ENCODE measurements at regions not wholly inside any gene's neighbourhood (a gene's known extent, or its start where the extent isn't known, plus 50 kb on each side); places are given as distances from the start of the nearest gene placed in this dataset.

DNA sequence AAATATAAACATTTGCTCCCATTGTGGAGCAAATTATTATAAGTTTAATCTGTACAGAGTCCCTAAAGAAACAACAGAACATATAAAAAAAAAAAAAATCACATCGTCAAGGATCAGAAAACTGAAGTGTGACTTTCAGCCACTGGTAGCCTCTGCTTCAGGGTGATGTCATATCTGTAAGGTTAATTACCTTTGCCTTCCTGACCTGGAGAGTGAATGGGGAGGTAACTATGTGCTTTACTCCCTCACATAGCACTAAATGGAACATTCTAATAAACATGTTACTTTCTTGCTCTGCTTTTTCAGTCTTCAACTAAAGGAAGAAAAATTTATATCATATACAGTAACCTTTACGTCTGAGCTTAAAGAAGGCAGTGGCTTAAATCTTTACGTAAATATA lies 70.3 kb upstream of the TRPM3 start:
- Histone ChIP-seq H3K27ac (ENCODE audit: low read depth, low read length) (no peak overlapping the region), H3K4me3 (ENCODE audit: low read length) (no peak overlapping the region), H3K4me1 (ENCODE audit: control insufficient read depth, low read length) (no peaks in the 10 kb centered on the region), H3K9me3 (ENCODE audit: control insufficient read depth, insufficient read depth, low read length) (no peaks in the 10 kb centered on the region), H3K79me2 (ENCODE audit: control insufficient read depth, low read length) (no peaks in the 10 kb centered on the region), H3F3A (ENCODE audit: control insufficient read depth, insufficient read depth) (no peaks in the 10 kb centered on the region), H3K4me2 (ENCODE audit: low read length) (no peak overlapping the region), H3K9me2 (replicated peaks; ENCODE audit: control insufficient read depth, low read length) (no peaks in the 10 kb centered on the region), H3K27me3 (ENCODE audit: control insufficient read depth, low read length) (no peaks in the 10 kb centered on the region), H3K36me3 (ENCODE audit: control insufficient read depth, low read length) (no peaks in the 10 kb centered on the region), H4K20me1 (ENCODE audit: control insufficient read depth, insufficient read depth, low read depth, low read length) (no peaks in the 10 kb centered on the region)
- TF ChIP-seq, protein P1, sequence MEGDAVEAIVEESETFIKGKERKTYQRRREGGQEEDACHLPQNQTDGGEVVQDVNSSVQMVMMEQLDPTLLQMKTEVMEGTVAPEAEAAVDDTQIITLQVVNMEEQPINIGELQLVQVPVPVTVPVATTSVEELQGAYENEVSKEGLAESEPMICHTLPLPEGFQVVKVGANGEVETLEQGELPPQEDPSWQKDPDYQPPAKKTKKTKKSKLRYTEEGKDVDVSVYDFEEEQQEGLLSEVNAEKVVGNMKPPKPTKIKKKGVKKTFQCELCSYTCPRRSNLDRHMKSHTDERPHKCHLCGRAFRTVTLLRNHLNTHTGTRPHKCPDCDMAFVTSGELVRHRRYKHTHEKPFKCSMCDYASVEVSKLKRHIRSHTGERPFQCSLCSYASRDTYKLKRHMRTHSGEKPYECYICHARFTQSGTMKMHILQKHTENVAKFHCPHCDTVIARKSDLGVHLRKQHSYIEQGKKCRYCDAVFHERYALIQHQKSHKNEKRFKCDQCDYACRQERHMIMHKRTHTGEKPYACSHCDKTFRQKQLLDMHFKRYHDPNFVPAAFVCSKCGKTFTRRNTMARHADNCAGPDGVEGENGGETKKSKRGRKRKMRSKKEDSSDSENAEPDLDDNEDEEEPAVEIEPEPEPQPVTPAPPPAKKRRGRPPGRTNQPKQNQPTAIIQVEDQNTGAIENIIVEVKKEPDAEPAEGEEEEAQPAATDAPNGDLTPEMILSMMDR (IDR thresholded peaks at IDR 0.05; ENCODE audit: low read depth, low read length, poor library complexity, severe bottlenecking) = no peak
- TF ChIP-seq EZH2phosphoT487 (IDR thresholded peaks at IDR 0.05; ENCODE audit: borderline replicate concordance, low read length) = no peak

- H3K27ac ChIP-seq (ENCODE audit: low read depth, low read length) = no peak overlapping the region
Observed at GRCh38 chr9:71183251-71183650, 61.8 kb upstream of the TRPM3 start.

GRCh38 chr9:71179183-71179582 lies 57.8 kb upstream of the TRPM3 start:
- H3K9me2 ChIP-seq (replicated peaks; ENCODE audit: control insufficient read depth, low read length) = no peaks in the 10 kb centered on the region; the same call in 1 of the 2 replicates
- no peaks in the 10 kb centered on the region for H3K27me3 ChIP-seq (ENCODE audit: control insufficient read depth, low read length)
- H4K20me1 ChIP-seq (ENCODE audit: control insufficient read depth, insufficient read depth, low read depth, low read length) = no peaks in the 10 kb centered on the region
- H3K36me3 ChIP-seq (ENCODE audit: control insufficient read depth, low read length) = no peaks in the 10 kb centered on the region
- H3K4me3 ChIP-seq (ENCODE audit: low read length) = no peak overlapping the region
- H3F3A ChIP-seq (ENCODE audit: control insufficient read depth, insufficient read depth) = no peaks in the 10 kb centered on the region
- no peaks in the 10 kb centered on the region for H3K9me3 ChIP-seq (ENCODE audit: control insufficient read depth, insufficient read depth, low read length)
- no peaks in the 10 kb centered on the region for H3K79me2 ChIP-seq (ENCODE audit: control insufficient read depth, low read length)
- no peak for TF ChIP-seq EZH2phosphoT487 (IDR thresholded peaks at IDR 0.05; ENCODE audit: borderline replicate concordance, low read length)
- TF ChIP-seq, protein P1 (IDR thresholded peaks at IDR 0.05; ENCODE audit: low read depth, low read length, poor library complexity, severe bottlenecking) = no peak
- no peak overlapping the region for H3K27ac ChIP-seq (ENCODE audit: low read depth, low read length)
- no peak overlapping the region for H3K4me2 ChIP-seq (ENCODE audit: low read length)
- no peaks in the 10 kb centered on the region for H3K4me1 ChIP-seq (ENCODE audit: control insufficient read depth, low read length)

More at GRCh38 chr9:71183251-71183650, 61.8 kb upstream of the TRPM3 start:
- TF ChIP-seq EZH2phosphoT487 (IDR thresholded peaks at IDR 0.05; ENCODE audit: borderline replicate concordance, low read length) = no peak
- TF ChIP-seq, protein P1 (IDR thresholded peaks at IDR 0.05; ENCODE audit: low read depth, low read length, poor library complexity, severe bottlenecking) = no peak
- H3F3A ChIP-seq (ENCODE audit: control insufficient read depth, insufficient read depth) = no peaks in the 10 kb centered on the region
- H3K9me3 ChIP-seq (ENCODE audit: control insufficient read depth, insufficient read depth, low read length) = no peaks in the 10 kb centered on the region
- H4K20me1 ChIP-seq (ENCODE audit: control insufficient read depth, insufficient read depth, low read depth, low read length) = no peaks in the 10 kb centered on the region
- no peak overlapping the region for H3K4me2 ChIP-seq (ENCODE audit: low read length)
- no peaks in the 10 kb centered on the region for H3K4me1 ChIP-seq (ENCODE audit: control insufficient read depth, low read length)
- no peaks in the 10 kb centered on the region for H3K27me3 ChIP-seq (ENCODE audit: control insufficient read depth, low read length)
- no peaks in the 10 kb centered on the region for H3K36me3 ChIP-seq (ENCODE audit: control insufficient read depth, low read length)
- H3K79me2 ChIP-seq (ENCODE audit: control insufficient read depth, low read length) = no peaks in the 10 kb centered on the region
- H3K4me3 ChIP-seq (ENCODE audit: low read length) = no peak overlapping the region
- no peaks in the 10 kb centered on the region for H3K9me2 ChIP-seq (replicated peaks; ENCODE audit: control insufficient read depth, low read length)
